ENCODE measurements at regions not wholly inside any gene's neighbourhood (a gene's known extent, or its start where the extent isn't known, plus 50 kb on each side); places are given as distances from the start of the nearest gene placed in this dataset.
"Not testable (repeated sequence)": the region's sequence is repeated elsewhere in the genome, so short reads cannot be mapped to it uniquely, and the experiment has no call there.

- DNase-seq (ENCODE audit: low spot score in 2 of 2, unreplicated experiment in 2 of 2): no peak
- Mint-ChIP-seq H3K36me3 (no peaks in the 10 kb centered on the region), H3K27ac (no peak overlapping the region)
Measured at GRCh38 chr6:169115632-169116031, 138.0 kb downstream of the THBS2 start.

GRCh38 chr6:169114632-169115031 is 139.0 kb downstream of the THBS2 start:
- not testable (repeated sequence) for H3K9me3 Mint-ChIP-seq; H3K27ac Mint-ChIP-seq; DNase-seq (ENCODE audit: low spot score in 2 of 2, unreplicated experiment in 2 of 2); H3K36me3 Mint-ChIP-seq; H3K4me1 Mint-ChIP-seq; H3K4me3 Mint-ChIP-seq; H3K27me3 Mint-ChIP-seq (ENCODE audit: low read depth)

More at GRCh38 chr6:169115632-169116031, 138.0 kb downstream of the THBS2 start:
- TF ChIP-seq CTCF (IDR thresholded peaks at IDR 0.05; ENCODE audit: unreplicated experiment): no peak
- no peaks in the 10 kb centered on the region for H3K27me3 Mint-ChIP-seq (ENCODE audit: low read depth)
- no peak overlapping the region for H3K4me3 Mint-ChIP-seq
- H3K9me3 Mint-ChIP-seq: no peaks in the 10 kb centered on the region
- no peaks in the 10 kb centered on the region for H3K4me1 Mint-ChIP-seq

- no peaks in the 10 kb centered on the region for H3K36me3 Mint-ChIP-seq
- H3K27ac Mint-ChIP-seq: no peak overlapping the region
- H3K4me3 Mint-ChIP-seq: no peak overlapping the region
Measured at GRCh38 chr6:169112483-169113320, 140.9 kb downstream of the THBS2 start.

GRCh38 chr6:169111203-169111602 is 142.4 kb downstream of the THBS2 start:
- Mint-ChIP-seq H3K4me3 (no peak overlapping the region), H3K36me3 (no peaks in the 10 kb centered on the region), H3K27ac (no peak overlapping the region), H3K27me3 (ENCODE audit: low read depth) (no peaks in the 10 kb centered on the region), H3K9me3 (peaks cover 12% of the 10 kb centered on the region), H3K4me1 (no peaks in the 10 kb centered on the region)
- DNase-seq (ENCODE audit: low spot score in 2 of 2, unreplicated experiment in 2 of 2): no peak
- no peak for TF ChIP-seq CTCF (IDR thresholded peaks at IDR 0.05; ENCODE audit: unreplicated experiment)

More at GRCh38 chr6:169112483-169113320, 140.9 kb downstream of the THBS2 start:
- Mint-ChIP-seq H3K27me3 (ENCODE audit: low read depth) (no peaks in the 10 kb centered on the region), H3K9me3 (peaks cover 12% of the 10 kb centered on the region), H3K4me1 (no peaks in the 10 kb centered on the region)
- DNase-seq (ENCODE audit: low spot score in 2 of 2, unreplicated experiment in 2 of 2): no peak
- TF ChIP-seq CTCF (IDR thresholded peaks at IDR 0.05; ENCODE audit: unreplicated experiment): no peak

GRCh38 chr6:169109411-169110220 is 144.0 kb downstream of the THBS2 start:
- Mint-ChIP-seq H3K27ac (no peak overlapping the region), H3K27me3 (ENCODE audit: low read depth) (no peaks in the 10 kb centered on the region), H3K4me1 (no peaks in the 10 kb centered on the region), H3K4me3 (no peak overlapping the region), H3K9me3 (peaks cover 12% of the 10 kb centered on the region), H3K36me3 (no peaks in the 10 kb centered on the region)
- no peak for TF ChIP-seq CTCF (IDR thresholded peaks at IDR 0.05; ENCODE audit: unreplicated experiment)
- no peak for DNase-seq (ENCODE audit: low spot score in 2 of 2, unreplicated experiment in 2 of 2)

- Mint-ChIP-seq H3K9me3 (peaks cover 18% of the 10 kb centered on the region), H3K36me3 (no peaks in the 10 kb centered on the region), H3K4me3 (no peak overlapping the region), H3K27me3 (ENCODE audit: low read depth) (no peaks in the 10 kb centered on the region), H3K4me1 (no peaks in the 10 kb centered on the region), H3K27ac (no peak overlapping the region)
- TF ChIP-seq CTCF (IDR thresholded peaks at IDR 0.05; ENCODE audit: unreplicated experiment): no peak
- DNase-seq (ENCODE audit: low spot score in 2 of 2, unreplicated experiment in 2 of 2): no peak
Measured at GRCh38 chr6:169108753-169109152, 144.9 kb downstream of the THBS2 start.
